GM12878 (cell line): ENCODE measurements at regions not wholly inside any gene's neighbourhood (a gene's known extent, or its start where the extent isn't known, plus 50 kb on each side); places are given as distances from the start of the nearest gene placed in this dataset.

ENCODE experiments used
- ATAC-seq: fragments of 200-7000 bp; cut with Tn5 transposase; 3 replicates; pipeline ENCODE4 v1.9.1; 2020; ENCODE audit warnings: mild to moderate bottlenecking, moderate library complexity
- BruUV-seq: library from RNA; stranded (reverse); fragments of 400-500 nt; replicated peaks from 2 replicates; lab custom pipeline; 2021; lab: Mats Ljungman, UMichigan
- CTCF ChIA-PET: fragments of 300-600 bp; sonication (Branson Sonifier 250); formaldehyde crosslinking; extraction: SDS; loops from one replicate; lab custom pipeline; 2021; ENCODE audit warnings: inconsistent platforms; lab: Yijun Ruan, JAX
- POLR2A ChIA-PET: fragments of 350-600 bp; formaldehyde crosslinking; extraction: SDS; loops from one replicate; lab custom pipeline; 2021; ENCODE audit warnings: inconsistent platforms; lab: Charles Lee
- RAD21 ChIA-PET: fragments of 300-600 bp; sonication (Branson Sonifier 250); formaldehyde crosslinking; loops from one replicate; lab custom pipeline; 2023; ENCODE audit warnings: antibody characterized with exemption; ENCODE audit not compliant: unreplicated experiment; lab: Charles Lee
- SMC1A ChIA-PET: fragments of 300-600 bp; sonication (Branson Sonifier 250); formaldehyde crosslinking; loops from one replicate; lab custom pipeline; 2023; ENCODE audit not compliant: unreplicated experiment, uncharacterized antibody; lab: Charles Lee
- DNase-seq: peaks from one replicate; pipeline ENCODE4 v3.0.0-alpha.2; 2011; ENCODE audit warnings: low read depth, low spot score
- FAIRE-seq: peaks from 3 replicates; lab custom pipeline; 2011; peaks lifted over from hg19 to GRCh38; lab: Jason Lieb, UNC
- H2AFZ ChIP-seq: 2 replicates; pipeline ENCODE4 v1.6.0; 2011; ENCODE audit warnings: low read depth, low read length, control low read depth; ENCODE audit not compliant: control insufficient read depth
- H3K27ac ChIP-seq: 2 replicates; pipeline ENCODE4 v1.5.1; 2011; ENCODE audit warnings: control low read depth; ENCODE audit not compliant: control insufficient read depth, insufficient read depth
- H3K27me3 ChIP-seq, 2 experiments: replicated peaks in 1 of 2; 2 replicates each; pipeline versions ENCODE4 v1.6.0 to v1.6.1; 2011; ENCODE audit warnings: low read length in 1 of 2; ENCODE audit not compliant: control insufficient read depth in 2 of 2, insufficient read depth in 2 of 2
- H3K36me3 ChIP-seq, 2 experiments: 2 replicates each; pipeline ENCODE4 v1.5.1; 2011; ENCODE audit warnings: low read length in 1 of 2; ENCODE audit not compliant: control insufficient read depth in 2 of 2, insufficient read depth in 2 of 2
- H3K4me1 ChIP-seq: 2 replicates; pipeline ENCODE4 v1.6.1; 2011; ENCODE audit warnings: mild to moderate bottlenecking, low read length, moderate library complexity, mixed read lengths; ENCODE audit not compliant: control insufficient read depth, insufficient read depth
- H3K4me2 ChIP-seq: 2 replicates; pipeline ENCODE4 v1.6.0; 2011; ENCODE audit warnings: control low read depth; ENCODE audit not compliant: control insufficient read depth, insufficient read depth
- H3K4me3 ChIP-seq: fragments of 200-600 bp; sonication (generic); 2 replicates; pipeline ENCODE4 v1.5.1; 2016
- H3K79me2 ChIP-seq: 2 replicates; pipeline ENCODE4 v1.6.0; 2011; ENCODE audit warnings: low read length; ENCODE audit not compliant: control insufficient read depth, insufficient read depth
- H3K9ac ChIP-seq: 2 replicates; pipeline ENCODE4 v1.8.0; 2011; ENCODE audit warnings: low read length, control low read depth, mixed read lengths; ENCODE audit not compliant: control insufficient read depth, insufficient read depth
- H3K9me3 ChIP-seq: replicated peaks from 3 replicates; pipeline ENCODE4 v1.5.1; 2011; ENCODE audit warnings: mild to moderate bottlenecking, low read length; ENCODE audit not compliant: control insufficient read depth, insufficient read depth
- H4K20me1 ChIP-seq: 2 replicates; pipeline ENCODE4 v1.6.0; 2011; ENCODE audit not compliant: control insufficient read depth, insufficient read depth
- ASH2L ChIP-seq: fragments of 300-600, 200-600 bp; sonication (generic); IDR thresholded peaks from 2 replicates; pipeline ENCODE4 v1.6.1; 2017; ENCODE audit warnings: low read depth, mild to moderate bottlenecking, borderline replicate concordance
- CHD4 ChIP-seq: fragments of 200-600 bp; sonication (generic); IDR thresholded peaks from 2 replicates; pipeline ENCODE4 v1.6.1; 2016; ENCODE audit warnings: mild to moderate bottlenecking
- E2F4 ChIP-seq: IDR thresholded peaks from 2 replicates; pipeline ENCODE4 v1.6.1; 2012; ENCODE audit warnings: low read depth, low read length, improper control_type of control experiment
- FOS ChIP-seq: IDR thresholded peaks from 3 replicates; pipeline ENCODE4 v1.6.1; 2011; ENCODE audit warnings: borderline replicate concordance; ENCODE audit not compliant: insufficient read length; ENCODE audit errors: extremely low read depth
- IKZF2 ChIP-seq, 2 experiments: fragments of 450-650 bp; IDR thresholded peaks; 2 replicates each; pipeline ENCODE4 v1.6.1; 2017; ENCODE audit warnings: mild to moderate bottlenecking in 2 of 2, moderate library complexity in 2 of 2
- JUNB ChIP-seq: IDR thresholded peaks from 2 replicates; pipeline ENCODE4 v1.6.1; 2016; ENCODE audit warnings: antibody characterized with exemption, mild to moderate bottlenecking
- MAX ChIP-seq: IDR thresholded peaks from 2 replicates; pipeline ENCODE4 v1.6.1; 2012; ENCODE audit warnings: low read depth, low read length, improper control_type of control experiment
- PKNOX1 ChIP-seq: fragments of 450-650 bp; IDR thresholded peaks from 2 replicates; pipeline ENCODE4 v1.6.1; 2016; ENCODE audit warnings: mild to moderate bottlenecking
- SKIL ChIP-seq: fragments of 450-650 bp; IDR thresholded peaks from 2 replicates; pipeline ENCODE4 v1.6.1; 2017; ENCODE audit warnings: mild to moderate bottlenecking, low read depth, inconsistent platforms; ENCODE audit not compliant: poor library complexity, severe bottlenecking
- SMC3 ChIP-seq: IDR thresholded peaks from 2 replicates; pipeline ENCODE4 v1.6.1; 2011; ENCODE audit warnings: low read length, improper control_type of control experiment, borderline replicate concordance
- TAF1 ChIP-seq: IDR thresholded peaks from 2 replicates; pipeline ENCODE4 v1.6.1; 2011; ENCODE audit warnings: mild to moderate bottlenecking, low read depth, low read length, borderline replicate concordance
- WRNIP1 ChIP-seq: IDR thresholded peaks from 2 replicates; pipeline ENCODE4 v1.6.1; 2011; ENCODE audit warnings: low read depth, low read length, improper control_type of control experiment, borderline replicate concordance
- ZBTB4 ChIP-seq: fragments of 450-650 bp; formaldehyde crosslinking; IDR thresholded peaks from 2 replicates; pipeline ENCODE4 v1.4.0; 2022; ENCODE audit warnings: mild to moderate bottlenecking, moderate library complexity
- WGBS: methylation state at CpG from one replicate; pipeline ENCODE4 v1.1.6; 2016; ENCODE audit warnings: low lambda C conversion rate; ENCODE audit not compliant: insufficient replicate concordance, insufficient coverage; ENCODE audit errors: missing lambda C conversion rate; 5-methylcytosine and 5-hydroxymethylcytosine counted together
- in situ Hi-C: fragments of 300-500 bp; cut with MboI; formaldehyde crosslinking; loops from 9 replicates; pipeline ENCODE4 v1.14.3; 2018; ENCODE audit warnings: mixed read lengths
- intact Hi-C: fragments of 100-400 bp; cut with micrococcal nuclease; formaldehyde crosslinking; loops from one replicate; pipeline ENCODE4 v1.14.2; 2022; ENCODE audit not compliant: unreplicated experiment

GRCh38 chr6:21826023-21826422 lies 232.5 kb downstream of the SOX4 start (continued):
- TF ChIP-seq SKIL (no peak), CHD4 (no peak), JUNB (no peak), E2F4 (no peak), PKNOX1 (no peak)
- TF ChIP-seq, all 136 proteins: peak for 0

GRCh38 chr6:21826904-21827303 lies 233.4 kb downstream of the SOX4 start:
- no peak for ATAC-seq
- H3K27me3 ChIP-seq = no peaks in the 10 kb centered on the region
- 52% methylated on average over 9 of the region's 9 CpGs for WGBS
- no peaks in the 10 kb centered on the region for H3K4me1 ChIP-seq
- no peak overlapping the region for H2AFZ ChIP-seq
- no peak for FAIRE-seq
- no peak overlapping the region for H3K4me3 ChIP-seq
- H4K20me1 ChIP-seq = no peaks in the 10 kb centered on the region
- no peaks in the 10 kb centered on the region for H3K79me2 ChIP-seq
- SMC1A ChIA-PET = no interaction called here
- no TSS peak for BruUV-seq
- H3K4me2 ChIP-seq = no peak overlapping the region
- H3K9me3 ChIP-seq = no peaks in the 10 kb centered on the region
- no peak for DNase-seq
- in situ Hi-C loops (no loop called here), intact Hi-C loops (no loop called here)
- H3K9ac ChIP-seq = no peak overlapping the region
- RAD21 ChIA-PET = no interaction called here
- no peak overlapping the region for H3K27ac ChIP-seq
- POLR2A ChIA-PET = no interaction called here
- H3K36me3 ChIP-seq = no peaks in the 10 kb centered on the region
- CTCF ChIA-PET = no interaction called here
- TF ChIP-seq TAF1 = no peak
- TF ChIP-seq MAX = no peak
- no peak for TF ChIP-seq WRNIP1
- no peak for TF ChIP-seq IKZF2 (IDR thresholded peaks at IDR 0.05)
- TF ChIP-seq ZBTB4 (CRISPR knock-in tag) = no peak
- TF ChIP-seq ASH2L = no peak
- TF ChIP-seq SMC3 = no peak
- no peak for TF ChIP-seq FOS
